CD4-positive, alpha-beta T cell treated with Interleukin-4 for 1 hour (primary cell): ENCODE measurements at regions not wholly inside any gene's neighbourhood (a gene's known extent, or its start where the extent isn't known, plus 50 kb on each side); places are given as distances from the start of the nearest gene placed in this dataset.

Source experiments
- DNase-seq, 2 donors: peaks; one replicate each; pipeline ENCODE4 v3.0.0-alpha.2; 2020 to 2022

GRCh38 chr14:28661171-28661772 is 105.3 kb upstream of the FOXG1 start:
- no peak for DNase-seq

DNA sequence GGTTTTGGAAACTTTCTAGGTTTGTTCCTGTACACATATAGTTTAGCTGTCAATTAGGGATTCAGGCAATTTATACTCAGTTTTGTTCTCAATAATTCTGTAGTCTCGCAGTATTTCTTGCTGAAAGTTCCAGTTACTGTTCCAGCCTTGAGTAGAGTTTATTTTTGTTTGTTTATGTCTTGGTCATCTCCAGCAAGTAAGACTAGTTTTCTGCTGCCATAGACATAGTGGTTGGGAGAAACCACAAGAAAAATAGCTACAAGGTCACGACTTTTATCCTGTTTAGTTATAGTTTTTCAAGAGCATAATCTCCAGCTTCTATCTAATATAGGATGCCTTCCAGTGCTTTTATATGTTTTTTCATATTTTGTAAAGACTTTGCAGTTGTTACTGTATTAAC is 99.6 kb upstream of the FOXG1 start:
- DNase-seq, result no peak

- DNase-seq, result no peak
Measured at GRCh38 chr14:28671425-28671824, 95.2 kb upstream of the FOXG1 start.

- DNase-seq, result no peak
Measured at GRCh38 chr14:28673056-28673455, 93.5 kb upstream of the FOXG1 start.

DNA sequence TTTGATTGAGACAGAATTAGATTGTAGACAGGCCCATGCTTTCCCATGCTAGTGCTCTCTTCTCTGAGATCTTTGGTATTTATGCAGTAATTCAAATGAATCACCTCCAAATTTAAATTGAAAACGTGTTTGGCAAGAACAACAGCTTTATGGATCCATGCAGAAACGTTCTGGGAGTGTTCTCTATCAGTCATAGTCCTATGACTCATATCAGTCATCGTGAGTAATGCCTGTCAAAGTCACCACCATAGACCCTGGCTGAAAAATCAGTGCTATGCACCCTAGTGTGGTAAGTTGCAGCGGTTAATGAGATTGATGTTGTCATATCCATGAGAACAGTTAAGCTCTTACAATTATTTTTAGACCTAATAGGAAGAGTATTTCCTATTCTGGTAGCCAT is 90.1 kb upstream of the FOXG1 start:
- DNase-seq, result no peak

DNA sequence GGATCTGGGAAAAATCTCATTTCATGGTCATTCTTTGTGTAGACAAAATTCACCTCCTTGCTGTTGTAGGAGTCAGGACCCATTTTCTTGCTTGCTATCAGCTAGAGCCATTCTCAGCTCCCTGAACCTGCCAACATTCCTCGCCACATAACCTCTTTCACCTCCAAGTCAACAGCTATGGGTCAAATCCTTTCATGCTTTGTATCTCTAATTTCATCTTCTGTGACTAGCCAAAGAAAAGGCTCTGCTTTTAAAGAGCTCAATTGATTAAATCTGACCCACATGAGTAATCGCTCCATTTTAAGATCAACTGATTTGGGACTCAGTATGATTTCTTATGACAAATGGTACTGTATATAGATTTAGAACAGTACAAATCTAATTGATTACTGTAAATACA is 89.2 kb upstream of the FOXG1 start:
- DNase-seq, result no peak

DNA sequence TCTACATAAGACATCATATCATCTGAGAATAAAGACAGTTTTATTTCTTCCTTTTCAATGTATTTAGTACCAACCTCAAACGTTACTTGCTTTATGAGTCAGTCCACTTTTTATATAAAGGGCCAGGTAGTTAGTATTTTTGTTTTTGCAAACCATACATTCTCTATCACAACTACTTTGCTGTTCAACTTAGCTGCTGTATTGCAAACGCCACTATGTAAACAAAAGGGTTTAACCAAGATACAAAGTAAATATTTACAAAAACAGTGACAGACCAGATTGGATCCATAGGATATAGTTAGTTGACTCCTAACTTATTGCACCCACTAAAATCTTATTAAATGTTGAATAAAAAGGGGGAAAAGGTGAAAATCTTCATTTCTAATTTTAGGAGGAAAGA is 87.7 kb upstream of the FOXG1 start:
- no peak for DNase-seq

DNA sequence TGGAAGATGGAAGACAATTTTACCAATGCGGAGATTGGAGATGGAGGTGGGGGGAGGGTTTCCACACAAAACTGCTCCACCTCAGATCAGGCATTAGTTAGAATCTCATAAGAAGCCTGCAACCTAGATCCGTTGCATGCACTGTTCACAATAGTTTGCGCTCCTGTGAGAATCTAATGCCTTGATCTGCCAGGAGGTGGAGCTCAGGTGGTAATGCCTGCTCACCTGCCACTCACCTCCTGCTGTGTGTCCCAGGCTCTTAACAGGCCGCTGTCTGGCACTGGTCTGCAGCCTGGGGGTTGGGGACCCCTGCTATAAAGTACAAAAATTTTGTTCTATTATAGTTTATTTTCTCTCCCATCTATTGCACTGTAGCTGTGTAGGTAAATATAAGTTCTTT is 84.9 kb upstream of the FOXG1 start:
- no peak for DNase-seq

DNA sequence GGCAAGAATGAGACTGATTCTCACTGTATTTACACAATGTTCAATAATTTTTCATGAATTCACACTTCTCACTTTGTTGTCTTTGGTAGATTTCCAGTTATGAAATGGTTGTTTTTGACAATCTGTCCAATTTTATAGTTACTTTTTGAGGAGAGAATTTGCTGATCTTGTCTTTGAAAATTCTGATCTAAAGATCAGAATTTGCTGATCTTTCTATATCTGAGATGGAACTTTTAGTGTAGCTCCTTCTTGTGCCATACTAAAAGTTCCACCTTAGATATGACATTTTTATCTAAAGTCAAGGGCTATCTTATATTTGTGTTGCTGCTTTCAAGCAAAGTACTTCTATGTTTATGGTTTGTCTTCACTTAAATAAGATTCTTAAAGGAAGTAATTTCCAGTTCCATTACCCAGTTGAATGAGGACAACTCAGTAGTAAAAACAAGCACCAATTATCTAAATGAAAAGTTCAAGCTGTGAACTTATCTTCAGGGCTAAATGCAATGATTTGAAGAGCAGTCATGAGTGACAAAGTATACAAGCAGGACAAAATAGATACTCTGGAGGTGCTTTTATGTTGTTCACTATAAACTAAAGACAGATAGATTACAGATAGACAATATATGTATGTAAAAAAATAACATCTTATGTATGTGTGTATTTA is 76.4 kb upstream of the FOXG1 start:
- DNase-seq, result no peak

DNA sequence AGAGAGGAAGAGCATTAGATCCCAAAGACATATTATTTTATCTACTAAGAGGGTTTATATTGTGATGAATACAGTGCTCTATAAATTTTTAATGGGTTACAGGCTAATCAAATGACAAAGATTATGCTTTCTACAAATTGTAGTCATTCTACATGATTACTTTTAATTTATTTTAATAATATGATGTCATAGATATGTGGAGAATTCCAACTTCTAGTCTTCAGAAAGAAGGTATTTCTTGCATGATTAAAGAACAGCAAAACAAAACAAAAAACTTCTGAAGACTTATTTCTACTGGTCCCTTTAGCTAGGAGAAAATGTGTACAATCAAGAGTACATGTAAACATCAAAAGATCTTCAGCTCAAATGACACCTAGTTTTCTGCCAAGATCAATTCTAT is 71.5 kb upstream of the FOXG1 start:
- no peak for DNase-seq

DNA sequence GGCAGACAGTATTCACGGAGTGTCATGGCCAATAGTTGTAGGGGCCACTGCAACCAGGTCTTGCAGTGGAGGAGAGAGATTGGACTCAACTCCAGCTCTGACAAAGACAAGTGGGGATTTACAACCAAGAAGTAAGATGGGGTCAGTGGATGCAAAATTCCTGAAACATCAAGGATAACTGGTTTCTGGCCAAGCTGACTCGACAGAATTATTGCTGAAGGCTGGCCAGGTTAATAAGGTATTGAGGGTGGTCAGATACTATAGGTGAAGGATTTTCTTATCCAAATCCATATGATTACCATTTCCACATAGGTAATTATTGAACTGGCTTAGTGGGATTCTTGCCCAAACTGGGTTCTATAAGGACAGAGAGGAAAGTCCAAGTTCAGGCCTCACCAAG is 64.9 kb upstream of the FOXG1 start:
- no peak for DNase-seq

DNA sequence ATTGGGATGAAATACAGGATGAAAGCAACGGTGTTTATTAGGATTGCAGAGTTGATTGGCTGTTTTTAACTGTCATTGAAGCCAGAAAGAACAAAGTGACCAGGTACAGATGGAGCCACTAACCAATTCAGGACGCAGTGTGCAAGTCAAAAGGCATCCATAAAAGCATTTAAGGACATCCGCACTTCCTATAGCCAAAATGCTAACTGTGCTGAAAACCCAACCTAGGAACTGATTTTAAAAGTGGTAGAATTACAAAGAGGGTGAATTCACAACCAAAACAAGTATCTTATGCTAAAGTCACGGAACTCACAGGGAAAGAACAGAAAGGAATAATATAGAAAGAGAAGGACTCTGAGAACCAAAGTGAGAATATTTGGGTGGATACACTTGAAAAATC is 63.1 kb upstream of the FOXG1 start:
- no peak for DNase-seq

DNA sequence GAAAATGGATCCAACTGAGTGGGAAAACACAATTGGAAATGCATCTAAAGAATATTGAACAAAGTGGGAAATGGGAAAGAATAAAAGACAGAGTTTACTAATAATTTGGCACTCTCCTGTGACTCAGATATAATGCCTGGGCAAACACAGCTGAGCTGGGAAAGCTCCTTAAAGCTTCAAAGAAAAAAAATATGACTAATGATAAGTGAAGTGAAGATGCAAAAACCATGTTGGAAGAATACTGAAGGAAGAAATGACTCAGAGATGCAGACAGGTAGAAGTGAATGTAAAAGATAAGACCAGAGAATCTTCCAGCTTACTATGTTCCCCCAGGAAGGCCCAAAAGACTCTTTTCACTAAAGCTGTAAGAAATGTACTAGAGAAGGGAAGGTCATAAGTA is 62.4 kb upstream of the FOXG1 start:
- DNase-seq, result no peak

GRCh38 chr14:28707814-28708213 is 58.8 kb upstream of the FOXG1 start:
- no peak for DNase-seq

- DNase-seq, result no peak
Measured at GRCh38 chr14:28709571-28710305, 56.8 kb upstream of the FOXG1 start.
